ENCODE measurements at regions not wholly inside any gene's neighbourhood (a gene's known extent, or its start where the extent isn't known, plus 50 kb on each side); places are given as distances from the start of the nearest gene placed in this dataset.

DNA sequence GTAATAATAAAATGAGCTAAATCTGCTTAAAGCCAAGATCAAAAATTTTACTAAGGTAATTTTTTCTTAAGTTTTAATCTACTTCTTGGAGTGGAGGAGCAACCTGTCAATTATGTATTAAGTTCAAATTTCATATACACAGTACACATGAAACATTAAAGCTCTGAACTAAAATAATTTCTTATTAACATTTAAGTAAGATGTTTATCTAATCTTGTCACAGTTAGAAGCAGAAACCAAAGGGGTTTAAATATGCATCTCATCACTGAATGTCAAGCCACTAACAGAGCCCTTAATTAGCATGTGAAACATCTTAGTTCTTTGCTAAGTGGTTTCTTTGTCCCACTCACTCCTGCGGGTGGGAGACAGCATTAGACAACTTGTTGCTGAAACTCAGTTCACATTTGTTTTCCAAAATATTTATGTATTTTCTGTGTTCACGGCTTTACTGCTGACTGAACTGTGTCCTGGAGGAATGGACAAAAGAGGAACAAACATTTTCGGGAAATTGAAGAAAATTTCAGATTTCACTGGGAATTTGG is 130.9 kb upstream of the MBL2 start:
- TF ChIP-seq CTCF (IDR thresholded peaks at IDR 0.05) (no peak), POLR2A (IDR thresholded peaks at IDR 0.05) (no peak)
